ENCODE measurements at regions not wholly inside any gene's neighbourhood (a gene's known extent, or its start where the extent isn't known, plus 50 kb on each side); places are given as distances from the start of the nearest gene placed in this dataset.

DNA sequence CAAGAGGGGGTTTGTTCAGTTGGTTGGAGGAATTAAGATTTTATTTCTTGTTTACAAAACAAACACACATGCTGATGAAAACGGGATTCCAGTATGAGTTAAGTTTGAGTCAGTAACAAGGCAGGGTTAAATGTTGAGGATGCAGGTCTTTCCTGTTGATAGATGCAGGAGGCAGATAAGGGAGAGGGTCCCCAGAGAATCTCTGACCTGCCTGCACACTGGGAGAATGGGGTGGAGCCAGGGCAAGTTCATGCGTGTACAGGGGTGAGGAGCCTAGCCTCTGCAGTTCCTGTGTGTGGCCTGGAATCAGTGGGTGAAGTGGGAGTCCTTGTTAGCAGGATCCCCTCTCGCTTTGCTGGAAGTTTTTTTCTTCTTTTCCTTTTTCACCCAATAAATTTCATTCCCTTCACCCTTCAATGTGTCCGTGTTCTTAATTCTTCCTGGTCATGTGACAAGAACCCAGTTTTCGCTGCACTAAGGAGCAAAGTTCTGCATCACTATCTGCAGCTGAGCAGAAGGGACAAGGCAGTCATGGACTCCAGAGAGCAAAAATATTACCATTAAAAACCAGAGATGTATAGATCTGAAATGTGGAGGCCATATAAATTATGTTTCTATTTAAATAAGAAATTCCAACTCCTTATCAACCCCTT is 69.9 kb upstream of the MARK1 start:
- TF ChIP-seq SMC3 (IDR thresholded peaks at IDR 0.05; ENCODE audit: low read depth, low read length) (no peak), RAD21 (IDR thresholded peaks at IDR 0.05; ENCODE audit: low read length) (no peak), GABPA (IDR thresholded peaks at IDR 0.05; ENCODE audit: low read depth) (no peak), REST (IDR thresholded peaks at IDR 0.05; ENCODE audit: low read depth, low read length) (no peak), JUND (IDR thresholded peaks at IDR 0.05) (no peak), POLR2AphosphoS5 (IDR thresholded peaks at IDR 0.05; ENCODE audit: low read depth, low read length) (no peak), GATA2 (CRISPR knock-in tag; IDR thresholded peaks at IDR 0.05) (no peak), FOXJ3 (CRISPR knock-in tag; IDR thresholded peaks at IDR 0.05) (no peak)
- TF ChIP-seq, protein P1, sequence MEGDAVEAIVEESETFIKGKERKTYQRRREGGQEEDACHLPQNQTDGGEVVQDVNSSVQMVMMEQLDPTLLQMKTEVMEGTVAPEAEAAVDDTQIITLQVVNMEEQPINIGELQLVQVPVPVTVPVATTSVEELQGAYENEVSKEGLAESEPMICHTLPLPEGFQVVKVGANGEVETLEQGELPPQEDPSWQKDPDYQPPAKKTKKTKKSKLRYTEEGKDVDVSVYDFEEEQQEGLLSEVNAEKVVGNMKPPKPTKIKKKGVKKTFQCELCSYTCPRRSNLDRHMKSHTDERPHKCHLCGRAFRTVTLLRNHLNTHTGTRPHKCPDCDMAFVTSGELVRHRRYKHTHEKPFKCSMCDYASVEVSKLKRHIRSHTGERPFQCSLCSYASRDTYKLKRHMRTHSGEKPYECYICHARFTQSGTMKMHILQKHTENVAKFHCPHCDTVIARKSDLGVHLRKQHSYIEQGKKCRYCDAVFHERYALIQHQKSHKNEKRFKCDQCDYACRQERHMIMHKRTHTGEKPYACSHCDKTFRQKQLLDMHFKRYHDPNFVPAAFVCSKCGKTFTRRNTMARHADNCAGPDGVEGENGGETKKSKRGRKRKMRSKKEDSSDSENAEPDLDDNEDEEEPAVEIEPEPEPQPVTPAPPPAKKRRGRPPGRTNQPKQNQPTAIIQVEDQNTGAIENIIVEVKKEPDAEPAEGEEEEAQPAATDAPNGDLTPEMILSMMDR (IDR thresholded peaks at IDR 0.05), result no peak
